Mesendoderm (in vitro differentiated cells): ENCODE measurements at regions not wholly inside any gene's neighbourhood (a gene's known extent, or its start where the extent isn't known, plus 50 kb on each side); places are given as distances from the start of the nearest gene placed in this dataset.

Source experiments
- DNase-seq: peaks from one replicate; pipeline ENCODE4 v3.0.0; 2013
- H2AK5ac ChIP-seq: 2 replicates; pipeline ENCODE4 v1.6.1; 2013; ENCODE audit warnings: low read length, inconsistent platforms
- H2BK120ac ChIP-seq: 2 replicates; pipeline ENCODE4 v1.6.1; 2013; ENCODE audit warnings: low read depth, mild to moderate bottlenecking, low read length, moderate library complexity, mixed read lengths
- H2BK15ac ChIP-seq: replicated peaks from 2 replicates; pipeline ENCODE4 v1.6.1; 2013; ENCODE audit warnings: low read depth, mild to moderate bottlenecking, moderate library complexity
- H2BK5ac ChIP-seq: 2 replicates; pipeline ENCODE4 v1.6.1; 2013; ENCODE audit warnings: low read length, inconsistent platforms
- H3K18ac ChIP-seq: 2 replicates; pipeline ENCODE4 v1.6.1; 2013; ENCODE audit warnings: mild to moderate bottlenecking, low read length, mixed read lengths
- H3K23ac ChIP-seq: one replicate; pipeline ENCODE4 v1.6.1; 2013; ENCODE audit warnings: low read length
- H3K27ac ChIP-seq: 2 replicates; pipeline ENCODE4 v1.5.1; 2013; ENCODE audit warnings: low read depth, mild to moderate bottlenecking, inconsistent platforms, low read length, moderate library complexity
- H3K27me3 ChIP-seq: 2 replicates; pipeline ENCODE4 v1.6.1; 2013; ENCODE audit warnings: low read length, control low read depth, mild to moderate bottlenecking, inconsistent platforms; ENCODE audit not compliant: insufficient read depth, poor library complexity
- H3K36me3 ChIP-seq: 2 replicates; pipeline ENCODE4 v1.6.1; 2013; ENCODE audit warnings: low read length, inconsistent platforms; ENCODE audit not compliant: control insufficient read depth, insufficient read depth
- H3K4ac ChIP-seq: one replicate; pipeline ENCODE4 v1.6.1; 2013; ENCODE audit warnings: low read depth, mild to moderate bottlenecking, low read length, moderate library complexity
- H3K4me1 ChIP-seq: 2 replicates; pipeline ENCODE4 v1.6.1; 2013; ENCODE audit warnings: low read depth, low read length, inconsistent platforms; ENCODE audit not compliant: control insufficient read depth
- H3K4me2 ChIP-seq: 2 replicates; pipeline ENCODE4 v1.6.1; 2013; ENCODE audit warnings: low read length
- H3K4me3 ChIP-seq: 2 replicates; pipeline ENCODE4 v1.5.1; 2013; ENCODE audit warnings: mild to moderate bottlenecking, low read length
- H3K56ac ChIP-seq: one replicate; pipeline ENCODE4 v1.6.1; 2013; ENCODE audit warnings: low read length
- H3K79me1 ChIP-seq: 2 replicates; pipeline ENCODE4 v1.6.1; 2013; ENCODE audit warnings: low read length, inconsistent platforms
- H3K79me2 ChIP-seq: 2 replicates; pipeline ENCODE4 v1.6.1; 2013; ENCODE audit warnings: mild to moderate bottlenecking, low read length; ENCODE audit not compliant: control insufficient read depth, insufficient read depth
- H3K9ac ChIP-seq: 2 replicates; pipeline ENCODE4 v1.6.1; 2013; ENCODE audit warnings: low read length, inconsistent platforms
- H4K5ac ChIP-seq: one replicate; pipeline ENCODE4 v1.6.1; 2013; ENCODE audit warnings: low read length
- H4K8ac ChIP-seq: one replicate; pipeline ENCODE4 v1.6.1; 2013; ENCODE audit warnings: low read depth, mild to moderate bottlenecking, control low read depth, low read length, moderate library complexity
- WGBS: extraction: QIAGEN DNeasy Blood & Tissue Kit; methylation state at CpG from one replicate; pipeline ENCODE4 v1.1.7; 2013; ENCODE audit warnings: low lambda C conversion rate, missing lambda C conversion rate; ENCODE audit not compliant: insufficient coverage; ENCODE audit errors: extremely low coverage; 5-methylcytosine and 5-hydroxymethylcytosine counted together

- no peak overlapping the region for H3K4me2 ChIP-seq
- no peaks in the 10 kb centered on the region for H3K27me3 ChIP-seq
- DNase-seq, result no peak
- WGBS, result no CpG with 5 or more reads among the region's 1 CpG
- no peak overlapping the region for H4K8ac ChIP-seq
- H3K9ac ChIP-seq, result no peak overlapping the region
- H2BK120ac ChIP-seq, result no peak overlapping the region
- no peaks in the 10 kb centered on the region for H3K4me1 ChIP-seq
- H3K79me2 ChIP-seq, result no peaks in the 10 kb centered on the region
- H2AK5ac ChIP-seq, result no peak overlapping the region
- no peaks in the 10 kb centered on the region for H3K36me3 ChIP-seq
- H3K4ac ChIP-seq, result no peak overlapping the region
- no peak overlapping the region for H3K18ac ChIP-seq
- no peak overlapping the region for H4K5ac ChIP-seq
- H3K23ac ChIP-seq, result no peak overlapping the region
- no peak overlapping the region for H2BK5ac ChIP-seq
- no peaks in the 10 kb centered on the region for H3K79me1 ChIP-seq
- H2BK15ac ChIP-seq, result no peak overlapping the region
- H3K27ac ChIP-seq, result no peak overlapping the region
- no peak overlapping the region for H3K56ac ChIP-seq
- no peak overlapping the region for H3K4me3 ChIP-seq
These were observed 53.7 kb downstream of the RPS12 start for GRCh38 chr6:132868057-132868456.

GRCh38 chr6:132872923-132873322 lies 58.6 kb downstream of the RPS12 start:
- Histone ChIP-seq H2BK15ac (no peak overlapping the region), H3K79me1 (no peaks in the 10 kb centered on the region), H3K18ac (no peak overlapping the region), H3K4me3 (no peak overlapping the region), H2AK5ac (no peak overlapping the region), H4K8ac (no peak overlapping the region), H3K9ac (no peak overlapping the region), H3K56ac (no peak overlapping the region), H4K5ac (no peak overlapping the region), H3K23ac (no peak overlapping the region), H3K36me3 (no peaks in the 10 kb centered on the region), H3K27ac (no peak overlapping the region), H3K4me2 (no peak overlapping the region), H3K27me3 (no peaks in the 10 kb centered on the region), H3K4me1 (no peaks in the 10 kb centered on the region), H2BK120ac (no peak overlapping the region), H2BK5ac (no peak overlapping the region), H3K79me2 (no peaks in the 10 kb centered on the region), H3K4ac (no peak overlapping the region)
- DNase-seq, result no peak
- no CpG with 5 or more reads among the region's 1 CpG for WGBS

- no peak overlapping the region for H4K5ac ChIP-seq
- H3K79me1 ChIP-seq, result no peaks in the 10 kb centered on the region
- H2BK120ac ChIP-seq, result no peak overlapping the region
- H3K4me1 ChIP-seq, result no peaks in the 10 kb centered on the region
- H3K56ac ChIP-seq, result no peak overlapping the region
- DNase-seq, result no peak
- no peak overlapping the region for H3K9ac ChIP-seq
- no peak overlapping the region for H2BK15ac ChIP-seq
- H2AK5ac ChIP-seq, result no peak overlapping the region
- H3K23ac ChIP-seq, result no peak overlapping the region
- no peaks in the 10 kb centered on the region for H3K79me2 ChIP-seq
- H3K18ac ChIP-seq, result no peak overlapping the region
- no peak overlapping the region for H3K27ac ChIP-seq
- H3K4me2 ChIP-seq, result no peak overlapping the region
- no peaks in the 10 kb centered on the region for H3K36me3 ChIP-seq
- no CpG with 5 or more reads among the region's 2 CpGs for WGBS
- H3K4me3 ChIP-seq, result no peak overlapping the region
- no peak overlapping the region for H2BK5ac ChIP-seq
- no peak overlapping the region for H4K8ac ChIP-seq
- no peaks in the 10 kb centered on the region for H3K27me3 ChIP-seq
- H3K4ac ChIP-seq, result no peak overlapping the region
These were observed 62.6 kb downstream of the RPS12 start for GRCh38 chr6:132877003-132877402.

- H3K9ac ChIP-seq, result no peak overlapping the region
- H2BK120ac ChIP-seq, result no peak overlapping the region
- no peak overlapping the region for H3K18ac ChIP-seq
- H3K4me2 ChIP-seq, result no peak overlapping the region
- no peaks in the 10 kb centered on the region for H3K79me1 ChIP-seq
- no peak overlapping the region for H3K4me3 ChIP-seq
- no peak overlapping the region for H4K8ac ChIP-seq
- no peak overlapping the region for H3K4ac ChIP-seq
- no peak overlapping the region for H2BK5ac ChIP-seq
- H2BK15ac ChIP-seq, result no peak overlapping the region
- no peaks in the 10 kb centered on the region for H3K4me1 ChIP-seq
- no peak overlapping the region for H2AK5ac ChIP-seq
- H3K36me3 ChIP-seq, result no peaks in the 10 kb centered on the region
- WGBS, result no CpG with 5 or more reads among the region's 1 CpG
- no peak overlapping the region for H3K56ac ChIP-seq
- no peak overlapping the region for H4K5ac ChIP-seq
- no peak overlapping the region for H3K23ac ChIP-seq
- H3K27me3 ChIP-seq, result no peaks in the 10 kb centered on the region
- no peaks in the 10 kb centered on the region for H3K79me2 ChIP-seq
- H3K27ac ChIP-seq, result no peak overlapping the region
- no peak for DNase-seq
These were observed 72.8 kb downstream of the RPS12 start for GRCh38 chr6:132887204-132887603.

- Histone ChIP-seq H3K27me3 (no peaks in the 10 kb centered on the region), H3K4me3 (no peak overlapping the region), H3K56ac (no peak overlapping the region), H2AK5ac (no peak overlapping the region), H4K5ac (no peak overlapping the region), H3K4me1 (no peaks in the 10 kb centered on the region), H3K79me2 (no peaks in the 10 kb centered on the region), H3K18ac (no peak overlapping the region), H2BK120ac (no peak overlapping the region), H4K8ac (no peak overlapping the region), H2BK5ac (no peak overlapping the region), H3K79me1 (no peaks in the 10 kb centered on the region), H3K4ac (no peak overlapping the region), H3K27ac (no peak overlapping the region), H2BK15ac (no peak overlapping the region), H3K36me3 (no peaks in the 10 kb centered on the region), H3K9ac (no peak overlapping the region), H3K4me2 (no peak overlapping the region), H3K23ac (no peak overlapping the region)
- DNase-seq, result no peak
- no CpG with 5 or more reads among the region's 2 CpGs for WGBS
These were observed 74.3 kb downstream of the RPS12 start for GRCh38 chr6:132888701-132889100.

- no peak for DNase-seq
- Histone ChIP-seq H3K18ac (no peak overlapping the region), H2BK15ac (no peak overlapping the region), H3K27ac (no peak overlapping the region), H3K23ac (no peak overlapping the region), H4K8ac (no peak overlapping the region), H3K56ac (no peak overlapping the region), H3K4me3 (no peak overlapping the region), H3K4ac (no peak overlapping the region), H3K4me2 (no peak overlapping the region), H2BK120ac (no peak overlapping the region), H3K9ac (no peak overlapping the region), H2AK5ac (no peak overlapping the region), H3K4me1 (no peaks in the 10 kb centered on the region), H3K36me3 (no peaks in the 10 kb centered on the region), H3K79me2 (no peaks in the 10 kb centered on the region), H3K27me3 (no peaks in the 10 kb centered on the region), H3K79me1 (no peaks in the 10 kb centered on the region), H2BK5ac (no peak overlapping the region), H4K5ac (no peak overlapping the region)
- WGBS, result no CpG with 5 or more reads among the region's 5 CpGs
These were observed 78.8 kb downstream of the RPS12 start for GRCh38 chr6:132892929-132893771.
